Stimulated activated CD8-positive, alpha-beta memory T cell treated with anti-CD3 and anti-CD28 coated beads, Interleukin-12 subunit alpha, Interleukin-12 subunit beta, amount 100 ng/mL, for 1 hour (primary cell): ENCODE measurements at regions not wholly inside any gene's neighbourhood (a gene's known extent, or its start where the extent isn't known, plus 50 kb on each side); places are given as distances from the start of the nearest gene placed in this dataset.

Source experiments
- DNase-seq: peaks from one replicate; pipeline ENCODE4 v3.0.0-alpha.2; 2020; ENCODE audit warnings: low read depth

DNA sequence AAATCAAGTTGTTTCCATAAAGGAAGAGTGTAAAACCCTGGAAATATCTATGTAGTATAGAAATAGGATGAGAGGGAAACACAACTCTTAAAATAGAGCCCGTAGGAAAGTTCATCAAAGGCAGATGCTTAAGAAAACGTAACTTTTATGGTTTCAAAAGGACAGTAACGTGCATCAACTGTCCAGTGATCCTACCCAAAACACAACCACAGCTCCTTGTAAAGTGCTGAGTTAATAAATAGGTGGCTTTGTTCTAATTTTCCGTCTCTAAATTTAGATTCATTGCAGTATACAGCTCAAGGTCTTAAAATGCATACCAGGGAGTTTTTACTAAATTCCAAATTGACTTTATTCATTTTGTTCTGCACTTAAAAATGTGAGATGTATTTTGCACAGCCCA lies 282.1 kb upstream of the ID2 start:
- DNase-seq: no peak

DNA sequence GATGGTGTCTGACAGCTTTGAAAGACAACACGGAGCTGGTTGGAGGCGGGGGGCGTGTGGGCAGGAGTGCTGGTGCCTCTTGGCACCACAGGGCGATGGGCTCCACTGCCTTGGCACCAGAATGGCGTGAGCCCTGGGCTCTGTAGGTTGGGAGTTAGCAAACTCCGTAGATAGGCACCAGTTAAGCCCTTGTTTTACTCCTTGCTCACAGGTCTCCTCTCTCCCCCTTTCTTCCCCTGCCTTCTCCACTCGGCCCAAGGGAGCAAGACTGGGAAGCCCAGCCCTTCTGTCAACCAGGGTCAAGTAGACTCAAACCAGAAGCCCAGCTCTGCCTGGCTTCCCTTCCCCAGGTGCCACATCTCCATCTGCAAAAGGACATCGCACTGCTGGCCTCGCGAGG lies 281.7 kb upstream of the ID2 start:
- DNase-seq: no peak

DNA sequence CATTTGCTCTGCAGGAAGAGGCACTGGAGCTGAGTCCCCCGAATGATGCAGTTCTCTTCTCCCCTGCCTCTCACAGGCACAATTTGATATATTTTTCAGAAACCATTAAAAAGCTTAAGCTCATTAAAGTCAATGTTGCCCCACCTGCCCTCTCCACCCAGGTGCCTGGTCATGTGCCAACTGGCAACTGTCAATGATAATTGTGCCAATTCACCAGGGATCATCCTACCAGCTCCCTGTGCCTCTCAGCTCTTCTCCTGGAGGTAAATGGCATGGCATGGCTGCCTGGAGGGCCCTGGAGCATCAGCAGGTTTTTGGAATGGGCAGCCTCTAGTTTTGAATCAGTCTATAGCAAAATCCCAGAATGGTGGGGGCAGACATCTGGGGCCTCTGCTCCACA lies 279.6 kb upstream of the ID2 start:
- DNase-seq: no peak

DNA sequence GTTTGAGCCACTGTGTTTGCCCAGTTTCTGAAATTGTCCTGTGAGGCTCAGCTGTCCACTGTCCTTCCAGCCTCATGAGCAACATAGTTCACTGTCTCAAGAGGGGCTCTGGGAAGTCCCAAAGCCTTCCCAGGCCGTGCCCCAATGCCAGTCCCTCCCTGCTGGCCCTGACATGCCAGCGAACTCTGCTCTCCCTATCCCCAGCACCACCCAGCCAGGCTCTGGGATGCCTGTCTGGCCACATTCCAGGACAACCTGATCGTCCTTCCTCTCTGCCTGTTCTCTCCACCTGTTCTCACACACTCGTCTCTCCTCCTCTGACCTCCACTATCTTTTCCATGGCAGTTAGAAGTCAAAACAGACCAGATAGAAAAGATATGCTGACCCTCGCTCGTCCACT lies 278.0 kb upstream of the ID2 start:
- no peak for DNase-seq

DNA sequence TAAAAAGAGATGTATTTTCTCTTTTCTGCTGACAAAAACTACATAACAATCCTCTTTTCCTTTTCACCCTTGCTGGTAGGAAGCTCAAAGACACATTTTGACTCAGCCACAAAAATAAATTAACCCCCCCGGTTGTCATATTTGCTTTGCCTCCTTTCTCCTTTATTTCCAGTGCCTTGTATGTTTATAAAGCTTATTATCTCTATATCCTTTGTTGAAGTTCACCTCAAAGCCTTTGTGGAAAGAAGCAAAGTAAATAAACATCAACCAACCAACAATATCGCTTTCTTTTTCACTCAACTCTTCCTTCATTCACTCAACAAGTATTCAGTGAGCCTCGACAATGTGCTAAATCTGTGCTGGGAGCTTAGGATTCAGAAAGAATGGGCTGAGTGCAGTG lies 276.5 kb upstream of the ID2 start:
- DNase-seq: no peak

DNA sequence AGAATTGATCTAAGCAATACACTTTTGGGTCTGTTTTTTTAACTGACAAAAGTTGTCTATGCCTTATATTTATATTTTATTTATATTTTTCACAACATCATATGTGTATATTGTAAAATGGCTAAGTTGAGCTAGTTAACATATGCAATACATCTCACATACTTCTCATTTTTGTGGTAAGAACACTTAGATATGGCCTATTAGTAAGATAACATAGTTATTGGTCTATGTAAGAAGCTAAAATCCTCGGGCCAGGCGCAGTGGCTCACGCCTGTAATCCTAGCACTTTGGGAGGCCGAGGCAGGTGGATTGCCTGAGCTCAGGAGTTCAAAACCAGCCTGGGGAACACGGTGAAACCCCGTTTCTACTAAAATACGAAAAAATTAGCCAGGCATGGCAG lies 275.6 kb upstream of the ID2 start:
- DNase-seq: no peak

DNA sequence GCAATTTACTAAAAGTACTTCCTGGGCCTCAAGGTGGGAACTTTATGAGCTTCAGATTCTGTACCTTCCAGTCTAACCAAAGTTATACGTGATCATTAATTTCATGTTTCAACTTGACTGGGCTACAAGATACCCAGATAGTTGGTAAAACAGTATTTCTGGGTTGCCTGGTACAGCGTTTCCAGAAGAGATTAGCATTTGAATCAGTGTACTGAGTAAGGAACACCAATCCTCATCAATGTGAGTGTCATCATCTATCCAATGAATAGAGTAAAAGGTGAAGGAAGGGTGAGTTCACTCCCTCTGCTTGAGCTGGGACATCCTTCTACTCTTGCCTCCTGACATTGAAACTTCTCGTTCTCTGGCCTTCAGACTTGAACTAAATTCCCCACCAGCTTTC lies 274.5 kb upstream of the ID2 start:
- no peak for DNase-seq

DNA sequence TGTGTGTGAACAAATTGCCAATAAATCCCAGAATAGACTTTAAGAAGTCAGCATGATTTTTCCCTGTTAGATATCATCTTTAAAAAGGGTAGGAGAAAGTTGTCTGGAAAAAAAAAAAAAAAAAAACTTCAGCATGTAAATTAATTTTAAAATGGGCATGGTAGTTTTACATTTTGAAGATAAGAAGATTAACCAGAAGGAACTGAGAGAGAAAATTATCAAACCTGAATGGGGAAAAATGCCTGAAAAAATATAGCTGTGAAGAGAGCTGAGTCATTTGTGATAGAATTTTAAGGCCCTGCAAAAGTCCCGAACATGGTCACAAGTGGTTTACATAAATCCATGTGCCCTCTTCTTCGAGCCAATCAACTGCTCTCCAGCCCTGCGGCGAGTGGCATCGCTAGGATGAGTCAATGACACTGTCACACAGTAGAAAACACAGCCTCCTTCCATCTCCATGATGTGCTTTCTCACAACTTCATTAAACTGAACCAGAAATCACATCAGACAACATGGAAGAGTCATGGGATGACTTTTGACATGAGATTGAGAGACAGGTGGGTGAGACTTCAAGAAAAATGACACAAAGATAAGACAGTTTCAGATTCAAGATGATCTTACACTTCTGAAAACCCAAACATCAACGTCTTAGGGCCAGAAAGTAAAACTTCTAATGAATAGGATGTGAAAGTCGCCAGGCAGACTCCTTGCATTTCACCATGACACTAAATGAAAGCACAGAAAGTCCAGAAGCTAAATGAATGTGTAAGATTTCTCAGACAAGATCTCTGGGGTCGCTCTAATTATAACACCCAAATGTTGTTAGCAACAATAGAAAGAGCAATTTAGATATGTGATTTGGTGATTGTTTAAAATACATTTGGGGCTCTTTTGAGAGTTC lies 273.0 kb upstream of the ID2 start:
- DNase-seq: peak; percentile 6

DNA sequence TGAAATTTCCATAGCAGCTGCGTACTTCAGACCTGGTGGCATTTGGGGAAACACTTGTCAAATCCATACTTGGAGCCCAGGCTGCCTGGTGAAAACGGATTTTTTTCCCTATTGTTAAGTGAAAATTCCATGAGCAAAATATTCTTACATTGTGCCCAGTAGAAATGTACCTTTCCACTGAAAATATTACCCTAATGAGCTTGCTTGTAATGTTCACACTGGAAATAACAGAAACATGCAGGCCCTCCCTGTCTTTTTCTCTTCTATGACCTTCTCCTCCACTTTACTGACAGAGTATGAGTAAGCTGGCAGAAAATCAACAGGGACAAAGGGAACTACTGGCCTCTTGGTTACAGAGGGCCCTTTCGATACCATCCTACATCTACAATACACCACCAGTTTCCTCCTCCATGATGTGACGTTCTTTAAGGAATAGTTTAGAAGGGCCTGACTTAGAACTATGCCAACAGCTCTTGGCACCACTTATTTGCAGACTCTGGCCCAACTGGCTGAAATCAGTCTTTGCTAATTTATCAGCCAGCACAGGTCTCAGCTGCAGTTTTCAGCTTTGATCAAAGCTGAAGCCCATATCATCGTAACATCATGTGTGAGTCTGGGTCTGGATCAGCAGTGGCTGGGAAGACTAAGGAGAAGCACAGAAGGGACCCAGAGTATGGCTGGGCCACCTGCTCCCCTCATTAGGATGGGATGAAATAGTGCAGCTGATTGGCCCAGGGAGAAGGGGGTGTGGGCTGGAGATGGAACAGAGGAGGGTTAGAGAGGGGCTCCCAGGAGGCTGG lies 272.2 kb upstream of the ID2 start:
- no peak for DNase-seq

DNA sequence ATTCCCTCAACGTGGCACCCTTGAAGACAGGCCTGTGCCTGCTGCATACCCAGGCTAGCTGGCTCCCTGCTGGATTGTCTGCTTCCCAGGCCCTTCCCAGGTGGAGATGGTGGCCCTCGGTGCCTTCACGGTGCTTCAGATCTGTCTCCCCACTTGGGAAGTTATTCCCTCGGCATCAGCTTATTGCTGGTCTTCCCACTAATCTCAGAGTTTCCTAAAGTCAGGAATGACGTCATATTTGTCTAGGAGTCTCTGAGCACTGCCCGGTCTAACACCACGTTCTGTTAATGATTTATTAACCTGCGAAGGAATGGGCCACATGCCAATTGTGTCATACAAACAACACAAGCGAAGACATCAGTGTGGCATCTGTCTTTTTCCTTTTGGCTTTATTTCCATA lies 269.8 kb upstream of the ID2 start:
- no peak for DNase-seq

DNA sequence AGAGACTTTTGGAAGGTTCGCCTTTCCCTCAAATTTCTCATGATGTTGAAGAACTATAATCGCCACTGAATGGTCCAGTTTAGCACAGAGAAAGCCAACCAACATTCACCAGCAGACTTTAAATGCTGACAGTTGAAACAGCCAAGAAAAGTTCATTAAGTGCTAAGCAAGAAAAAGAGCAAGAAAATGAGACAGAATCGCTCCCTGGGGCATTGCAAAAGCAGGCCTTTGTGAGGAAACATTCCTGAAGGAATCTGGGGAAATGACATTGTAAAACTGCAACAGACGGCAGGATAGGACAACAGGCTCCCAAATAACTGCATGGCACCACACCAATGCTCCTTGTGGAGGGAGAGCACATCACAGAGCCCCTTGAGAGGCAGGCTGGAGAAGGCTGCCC lies 269.3 kb upstream of the ID2 start:
- no peak for DNase-seq

DNA sequence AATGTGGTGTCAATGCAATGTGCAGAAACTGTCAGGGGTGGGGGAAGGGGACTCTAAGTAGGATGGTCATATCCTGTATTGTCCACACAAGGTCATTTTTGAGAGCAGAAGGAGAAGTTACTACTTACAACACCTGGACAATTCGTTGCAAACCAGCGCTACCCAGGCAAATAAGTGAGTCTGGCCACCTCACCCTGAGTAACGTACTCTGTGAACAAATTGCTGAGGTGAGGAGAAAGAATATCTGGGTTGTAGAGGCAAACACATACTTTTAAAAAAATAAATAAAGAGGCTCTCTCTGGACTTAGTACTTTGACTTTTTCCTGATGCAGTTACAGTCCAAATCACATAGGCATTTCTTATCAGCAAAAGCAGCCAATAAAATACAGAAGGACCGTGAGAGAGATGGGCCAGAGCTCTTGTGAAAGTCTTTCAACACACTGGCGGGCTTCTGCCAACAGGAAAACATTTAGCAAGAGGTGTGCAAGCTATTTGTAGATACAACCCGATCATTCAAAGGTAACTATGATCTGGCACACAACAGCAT lies 268.2 kb upstream of the ID2 start:
- no peak for DNase-seq

DNA sequence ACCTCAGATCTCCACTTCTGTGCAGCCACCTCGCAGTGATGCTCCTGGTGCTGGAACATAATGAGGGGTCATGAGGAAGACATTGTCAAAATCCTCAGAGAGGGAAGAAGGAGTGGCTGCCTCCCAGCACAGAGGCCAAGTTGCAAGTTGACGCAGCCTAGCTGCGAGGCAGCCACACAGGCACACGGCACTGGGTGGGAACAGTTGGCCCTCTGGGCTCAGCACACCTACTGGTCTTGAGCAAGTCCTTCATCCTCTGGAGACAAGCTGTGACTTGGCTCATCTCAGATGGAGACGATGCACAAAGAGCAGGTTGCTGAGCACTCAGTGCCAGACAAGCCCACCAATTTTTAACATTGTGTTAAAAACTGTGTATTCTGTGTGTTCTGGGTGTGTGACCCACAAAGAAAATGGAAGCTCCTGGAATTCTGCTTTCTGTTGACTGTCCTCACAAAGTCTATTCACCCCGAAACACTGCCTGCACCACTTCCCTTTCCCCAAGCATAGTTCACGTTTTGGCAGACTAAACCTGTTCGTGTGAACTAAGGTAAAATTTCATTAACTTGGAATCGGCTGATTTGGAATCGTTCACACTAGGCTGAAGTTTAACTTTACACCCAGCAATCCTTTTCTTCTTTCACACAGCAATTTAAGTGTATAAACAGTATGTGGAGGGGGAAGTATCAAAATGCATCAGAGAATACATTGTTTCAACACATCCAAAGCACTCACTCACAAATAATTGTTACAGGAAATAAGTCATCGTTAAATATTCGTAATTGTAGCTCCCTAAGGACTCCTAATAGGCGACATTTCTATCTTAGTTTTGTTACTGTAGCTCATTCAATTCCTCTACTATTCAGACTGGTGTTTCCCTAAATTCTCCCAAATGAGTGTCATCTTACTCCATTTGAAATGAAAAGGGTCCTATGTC lies 266.6 kb upstream of the ID2 start:
- DNase-seq: no peak

DNA sequence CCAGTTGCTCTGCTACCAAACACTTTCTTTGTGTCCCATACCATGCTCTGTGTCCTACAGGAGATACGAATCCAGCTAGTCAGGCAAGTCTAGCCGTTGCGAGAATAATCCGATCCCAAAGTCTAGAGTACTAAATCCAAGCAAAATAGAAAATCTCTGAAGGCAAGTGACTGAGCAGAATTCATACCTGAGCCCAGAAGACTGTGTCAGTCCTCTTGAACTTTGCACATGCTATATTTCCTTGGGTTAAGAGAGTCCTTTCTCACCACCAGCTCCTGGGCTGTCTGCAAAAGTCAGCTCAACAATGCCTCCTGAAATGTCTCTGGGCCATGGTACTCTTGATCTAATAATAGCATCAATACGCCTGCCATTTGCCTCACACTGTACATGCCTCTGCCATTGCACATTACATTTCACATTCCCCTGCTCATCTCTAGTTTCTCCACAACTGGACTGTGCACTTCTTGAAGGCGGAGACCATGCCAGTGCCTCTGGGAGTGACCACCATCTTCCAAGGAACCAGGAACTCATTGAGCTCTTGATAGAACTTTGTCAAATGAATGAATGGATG lies 265.8 kb upstream of the ID2 start:
- no peak for DNase-seq

DNA sequence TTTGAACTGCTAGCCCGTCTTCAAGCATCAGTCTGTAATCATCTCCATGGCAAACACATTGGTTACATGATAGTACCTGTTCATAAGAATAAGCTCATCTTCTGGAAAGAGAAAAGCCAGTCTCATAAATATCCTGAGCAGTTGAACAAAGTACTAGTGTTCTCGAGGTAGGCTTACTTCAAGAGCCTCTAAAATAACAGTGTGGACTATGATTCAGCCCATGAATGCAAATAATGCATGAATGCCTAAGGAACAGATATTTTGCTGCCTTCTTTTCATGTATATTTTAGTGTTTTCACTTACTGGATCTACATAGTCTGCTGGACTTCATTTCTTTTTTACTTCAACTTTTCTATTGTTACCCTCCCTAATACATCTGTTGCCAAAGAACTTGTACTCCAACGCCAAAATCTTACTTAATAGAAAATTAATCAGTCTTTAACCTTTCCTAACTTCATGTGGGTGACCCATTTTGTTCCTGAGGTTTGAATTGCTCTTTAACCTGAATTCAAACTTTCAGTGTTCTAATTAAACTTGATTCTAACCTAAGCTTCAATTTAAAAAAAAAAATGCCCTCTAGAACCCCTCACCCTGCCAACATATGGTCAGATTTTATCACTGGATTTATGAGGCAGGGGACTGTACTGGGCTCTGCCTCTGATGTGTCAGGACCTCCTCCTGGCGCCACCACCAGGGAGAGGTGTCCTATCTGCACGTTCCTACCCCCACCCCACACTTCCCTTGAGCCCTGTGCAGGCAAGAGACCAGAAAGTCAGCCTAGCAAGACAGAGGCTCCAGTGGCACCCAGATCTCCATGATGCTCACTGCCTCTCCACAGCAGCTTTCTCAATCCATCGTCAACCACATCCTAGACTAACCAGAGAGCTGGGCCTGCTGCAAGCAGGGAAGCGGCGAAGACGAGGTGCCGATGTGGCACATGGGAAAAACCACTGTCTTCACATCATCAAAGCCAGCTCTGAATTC lies 264.7 kb upstream of the ID2 start:
- DNase-seq: no peak

DNA sequence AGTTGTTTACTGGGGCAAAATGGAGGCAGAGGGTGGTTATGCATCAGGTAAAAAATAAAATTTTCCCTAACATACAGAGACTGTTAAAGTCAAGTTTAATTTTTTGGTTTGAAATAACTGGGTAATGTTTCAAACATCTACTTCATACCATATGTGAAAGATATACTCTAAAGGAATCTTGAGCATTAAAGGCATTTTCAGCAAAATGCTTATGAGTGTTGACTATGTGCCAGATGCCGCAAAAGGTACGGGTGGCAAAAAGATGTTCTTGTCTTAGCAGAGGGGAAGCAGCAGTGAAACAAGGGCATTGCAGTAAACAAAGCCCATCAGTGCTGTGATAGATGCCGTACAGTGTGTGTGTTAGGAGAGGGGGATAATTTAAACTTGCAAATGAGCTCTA lies 263.1 kb upstream of the ID2 start:
- DNase-seq: no peak

DNA sequence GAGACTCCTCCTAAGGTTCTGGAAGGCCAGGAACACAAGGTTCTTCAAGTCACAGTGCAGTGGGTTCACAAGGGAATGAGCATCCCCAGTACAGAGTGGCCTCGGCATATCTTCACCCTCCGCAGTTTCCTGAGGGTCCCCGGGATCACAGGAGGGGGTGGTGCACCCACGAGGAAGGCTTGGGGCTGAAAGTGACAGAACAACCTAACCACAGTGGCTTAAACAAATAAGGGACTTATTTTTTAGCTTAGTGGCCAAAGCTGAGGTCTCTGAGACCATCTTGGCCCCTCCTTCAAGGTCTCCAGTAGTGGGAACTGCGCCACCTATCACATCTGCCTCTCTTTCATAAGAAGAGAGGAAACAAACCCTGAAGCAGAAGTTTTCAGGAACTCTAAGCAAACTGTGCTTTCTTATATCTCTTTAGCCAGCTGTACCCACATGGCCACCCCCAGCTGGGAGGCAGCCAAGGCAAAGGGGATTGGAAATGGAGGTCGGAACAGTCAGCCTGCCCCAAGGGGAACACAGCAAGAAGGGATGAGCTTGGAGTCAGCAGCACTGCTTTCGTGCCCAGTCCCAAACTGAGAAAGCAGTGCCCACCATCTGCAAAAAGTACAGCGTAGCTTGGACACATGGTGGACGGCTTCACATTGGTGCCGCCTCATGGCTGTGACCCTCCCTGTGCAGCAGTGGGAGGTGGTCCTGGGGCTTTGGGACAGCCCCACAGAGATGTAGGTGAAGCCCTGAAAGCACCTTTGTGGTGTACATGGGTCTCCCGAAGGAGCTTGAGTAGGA lies 260.0 kb upstream of the ID2 start:
- DNase-seq: no peak

DNA sequence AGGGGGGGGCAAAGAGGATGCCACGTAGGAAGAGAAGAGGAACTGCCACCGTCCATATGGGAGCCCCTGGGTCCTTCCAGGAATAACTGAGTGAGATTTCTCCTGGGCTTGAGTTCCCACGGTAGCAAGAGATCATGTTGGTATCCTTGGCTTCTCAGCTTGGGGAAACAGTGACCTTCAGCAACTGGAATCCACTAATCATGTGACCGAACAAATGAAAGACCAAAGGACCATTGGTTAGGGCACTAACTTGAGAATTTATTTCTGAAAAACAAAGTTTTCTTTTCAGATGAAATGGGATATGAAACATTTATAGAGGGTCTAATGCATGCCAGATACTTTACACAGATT lies 259.4 kb upstream of the ID2 start:
- DNase-seq: no peak

DNA sequence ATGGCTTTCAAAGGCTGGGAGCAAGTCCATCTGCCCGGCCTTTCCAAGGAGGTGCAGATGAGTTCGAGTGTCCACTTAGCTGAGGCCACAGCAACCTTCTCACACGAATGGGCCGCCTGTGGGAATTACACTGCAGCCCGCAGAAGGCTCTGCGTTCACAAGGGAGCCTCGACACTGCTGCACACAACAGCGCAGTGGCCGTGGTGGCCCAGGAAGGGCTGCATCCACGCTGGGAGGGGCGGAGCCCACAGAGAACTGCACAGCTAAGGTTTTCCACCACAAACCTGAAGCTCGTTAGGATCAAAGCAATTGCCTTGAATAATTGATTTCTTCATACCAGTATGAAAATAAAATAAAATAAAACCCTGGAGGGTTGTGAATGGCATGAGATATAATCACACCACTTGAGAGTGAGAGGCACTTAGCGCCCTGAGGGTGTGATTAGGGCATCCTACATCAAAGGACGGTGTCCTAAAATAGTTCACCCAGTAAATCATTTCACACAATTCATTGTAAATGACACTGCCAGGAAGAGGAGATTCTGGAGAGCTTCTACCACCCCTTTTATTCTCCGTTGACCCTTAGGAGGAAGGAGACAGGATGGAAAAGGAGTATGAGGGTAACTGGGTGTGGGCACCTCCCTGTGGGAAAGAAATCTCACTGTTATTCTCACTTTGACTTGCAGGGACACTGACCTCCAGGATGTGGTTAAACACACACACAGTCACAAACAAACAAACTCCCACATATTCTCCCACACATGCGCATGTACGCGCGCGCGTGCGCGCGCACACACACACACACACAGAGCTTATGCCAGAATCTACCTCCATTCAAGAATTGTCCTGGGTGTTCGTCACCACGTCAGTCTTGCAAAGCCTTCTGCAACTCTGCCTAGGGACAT lies 256.6 kb upstream of the ID2 start:
- peak; percentile 11 for DNase-seq
